Central memory CD8-positive, alpha-beta T cell (primary cell): ENCODE measurements at regions not wholly inside any gene's neighbourhood (a gene's known extent, or its start where the extent isn't known, plus 50 kb on each side); places are given as distances from the start of the nearest gene placed in this dataset.

Experiments used
- ATAC-seq: fragments of 150-1000 bp; cut with Tn5 transposase; replicated peaks from 2 replicates; pipeline ENCODE4 v1.10.0; 2022; ENCODE audit warnings: mild to moderate bottlenecking, moderate FRiP score, moderate number of reproducible peaks; ENCODE audit not compliant: poor library complexity, severe bottlenecking; ENCODE audit errors: extremely low read depth
- DNase-seq, 2 donors: peaks; one replicate each; pipeline ENCODE4 v3.0.0; 2021; ENCODE audit warnings: low spot score in 2 of 2
- H3K27ac Mint-ChIP-seq: one replicate; pipeline ENCODE4 v1.8.0; 2022; ENCODE audit warnings: low read depth, mild to moderate bottlenecking, moderate library complexity, mixed read lengths
- H3K27me3 Mint-ChIP-seq: one replicate; pipeline ENCODE4 v1.8.0; 2022; ENCODE audit warnings: mixed read lengths
- H3K36me3 Mint-ChIP-seq: one replicate; pipeline ENCODE4 v1.8.0; 2022; ENCODE audit warnings: mild to moderate bottlenecking, moderate library complexity, mixed read lengths; ENCODE audit not compliant: insufficient read depth
- H3K4me1 Mint-ChIP-seq: one replicate; pipeline ENCODE4 v1.8.0; 2022; ENCODE audit warnings: mixed read lengths
- H3K4me3 Mint-ChIP-seq: one replicate; pipeline ENCODE4 v1.8.0; 2022; ENCODE audit warnings: mild to moderate bottlenecking, moderate library complexity, mixed read lengths
- H3K9me3 Mint-ChIP-seq: one replicate; pipeline ENCODE4 v1.8.0; 2022; ENCODE audit warnings: mixed read lengths

DNA sequence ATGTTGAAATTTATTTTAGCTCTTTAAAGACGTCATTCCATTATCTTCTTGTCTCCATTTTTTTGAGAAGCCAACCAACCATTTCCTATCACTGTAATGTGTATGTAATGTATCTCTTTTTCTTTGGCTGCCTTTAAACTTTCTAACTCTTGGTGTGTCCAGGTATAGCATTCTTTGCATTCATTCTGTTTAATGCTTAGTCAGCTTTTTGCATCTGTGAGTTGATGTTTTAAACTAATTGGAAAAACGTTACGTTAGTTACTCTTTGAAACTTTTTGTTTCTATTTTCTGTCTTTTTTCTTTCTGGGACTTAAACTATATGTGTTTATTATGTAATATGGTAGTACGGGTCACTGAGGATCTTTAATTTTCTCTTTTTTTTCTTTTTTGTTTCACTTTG lies 77.4 kb upstream of the PPP1R9A start:
- Mint-ChIP-seq H3K36me3 (no peaks in the 10 kb centered on the region), H3K4me1 (no peaks in the 10 kb centered on the region), H3K9me3 (peaks cover 9% of the 10 kb centered on the region), H3K27ac (no peak overlapping the region), H3K4me3 (no peak overlapping the region), H3K27me3 (no peaks in the 10 kb centered on the region)
- no peak for ATAC-seq
- DNase-seq, result no peak

GRCh38 chr7:94832051-94832450 lies 75.3 kb upstream of the PPP1R9A start:
- Mint-ChIP-seq H3K4me3 (no peak overlapping the region), H3K36me3 (no peaks in the 10 kb centered on the region), H3K9me3 (peaks cover 9% of the 10 kb centered on the region), H3K27ac (no peak overlapping the region), H3K4me1 (no peaks in the 10 kb centered on the region), H3K27me3 (no peaks in the 10 kb centered on the region)
- no peak for ATAC-seq
- no peak for DNase-seq

- H3K4me1 Mint-ChIP-seq, result no peaks in the 10 kb centered on the region
- H3K27ac Mint-ChIP-seq, result no peak overlapping the region
- no peak for ATAC-seq
- no peaks in the 10 kb centered on the region for H3K36me3 Mint-ChIP-seq
- peaks cover 25% of the 10 kb centered on the region for H3K9me3 Mint-ChIP-seq
- no peak for DNase-seq
- no peaks in the 10 kb centered on the region for H3K27me3 Mint-ChIP-seq
- H3K4me3 Mint-ChIP-seq, result no peak overlapping the region
These were observed 73.0 kb upstream of the PPP1R9A start for GRCh38 chr7:94834359-94834758.

DNA sequence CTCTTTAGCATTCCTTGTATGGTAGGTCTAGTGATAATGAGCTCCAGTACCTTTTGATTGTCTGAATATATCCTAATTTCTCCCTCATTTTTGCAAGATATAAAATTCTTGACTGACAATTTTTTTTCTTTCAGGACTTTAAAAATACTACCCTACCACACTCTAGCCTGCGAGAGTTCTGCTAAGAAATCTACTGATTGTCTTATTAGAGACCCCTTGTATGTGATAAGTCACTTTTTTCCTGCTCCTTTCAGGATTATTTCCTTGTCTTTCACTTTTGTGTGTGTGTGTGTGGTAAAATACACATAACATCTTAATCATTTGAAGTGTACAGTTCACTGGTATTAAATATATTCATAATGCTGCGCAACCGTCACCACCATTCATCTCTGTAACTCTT lies 68.7 kb upstream of the PPP1R9A start:
- DNase-seq (no peak), ATAC-seq (no peak)
- no peak overlapping the region for H3K27ac Mint-ChIP-seq
- no peaks in the 10 kb centered on the region for H3K4me1 Mint-ChIP-seq
- H3K36me3 Mint-ChIP-seq, result no peaks in the 10 kb centered on the region
- H3K9me3 Mint-ChIP-seq, result peaks cover 33% of the 10 kb centered on the region
- no peak overlapping the region for H3K4me3 Mint-ChIP-seq
- H3K27me3 Mint-ChIP-seq, result no peaks in the 10 kb centered on the region

DNA sequence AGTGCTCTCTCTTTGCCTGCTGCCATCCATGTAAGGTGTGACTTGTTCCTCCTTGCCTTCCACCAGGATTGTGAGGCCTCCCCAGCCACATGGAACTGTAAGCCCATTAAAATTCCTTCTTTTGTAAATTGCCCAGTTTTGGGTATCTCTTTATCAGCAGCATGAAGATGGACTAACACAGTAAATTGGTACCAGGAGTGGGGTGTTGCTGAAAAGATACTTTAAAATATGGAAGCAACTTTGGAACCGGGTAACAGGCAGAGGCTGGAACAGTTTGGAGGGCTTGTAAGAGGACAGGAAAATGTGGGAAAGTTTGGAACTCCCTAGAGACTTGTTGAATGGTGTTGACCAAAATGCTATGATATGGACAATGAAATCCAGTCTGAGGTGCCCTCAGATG lies 63.8 kb upstream of the PPP1R9A start:
- Mint-ChIP-seq H3K9me3 (peaks cover 33% of the 10 kb centered on the region), H3K36me3 (no peaks in the 10 kb centered on the region), H3K4me1 (no peaks in the 10 kb centered on the region), H3K27ac (no peak overlapping the region), H3K27me3 (no peaks in the 10 kb centered on the region), H3K4me3 (no peak overlapping the region)
- no peak for ATAC-seq
- no peak for DNase-seq

DNA sequence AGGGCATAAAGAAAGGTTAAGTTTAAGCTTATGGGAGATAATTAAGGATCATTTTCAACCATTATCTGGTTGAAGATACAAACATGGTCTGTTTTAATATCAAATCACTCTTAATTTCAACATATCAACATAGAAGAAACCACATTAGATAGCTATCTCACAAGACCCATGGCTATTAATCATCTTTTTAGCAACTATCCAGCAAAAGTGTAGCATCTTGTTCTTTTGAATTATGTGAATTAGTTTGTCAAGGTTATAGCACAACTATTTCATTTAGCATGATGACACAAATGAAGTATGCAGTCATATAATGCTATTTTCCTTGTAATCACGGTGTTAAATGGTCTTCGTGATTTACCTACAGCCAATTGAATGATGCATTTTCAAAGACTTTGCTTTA lies 58.9 kb upstream of the PPP1R9A start:
- no peak for DNase-seq
- Mint-ChIP-seq H3K27ac (no peak overlapping the region), H3K4me3 (no peak overlapping the region), H3K9me3 (peaks cover 16% of the 10 kb centered on the region), H3K27me3 (no peaks in the 10 kb centered on the region), H3K4me1 (no peaks in the 10 kb centered on the region), H3K36me3 (no peaks in the 10 kb centered on the region)
- no peak for ATAC-seq

GRCh38 chr7:94848992-94849576 lies 58.3 kb upstream of the PPP1R9A start:
- H3K27ac Mint-ChIP-seq, result no peak overlapping the region
- no peaks in the 10 kb centered on the region for H3K36me3 Mint-ChIP-seq
- DNase-seq, result no peak
- no peak for ATAC-seq
- H3K9me3 Mint-ChIP-seq, result peaks cover 12% of the 10 kb centered on the region
- H3K4me1 Mint-ChIP-seq, result no peaks in the 10 kb centered on the region
- no peak overlapping the region for H3K4me3 Mint-ChIP-seq
- no peaks in the 10 kb centered on the region for H3K27me3 Mint-ChIP-seq

DNA sequence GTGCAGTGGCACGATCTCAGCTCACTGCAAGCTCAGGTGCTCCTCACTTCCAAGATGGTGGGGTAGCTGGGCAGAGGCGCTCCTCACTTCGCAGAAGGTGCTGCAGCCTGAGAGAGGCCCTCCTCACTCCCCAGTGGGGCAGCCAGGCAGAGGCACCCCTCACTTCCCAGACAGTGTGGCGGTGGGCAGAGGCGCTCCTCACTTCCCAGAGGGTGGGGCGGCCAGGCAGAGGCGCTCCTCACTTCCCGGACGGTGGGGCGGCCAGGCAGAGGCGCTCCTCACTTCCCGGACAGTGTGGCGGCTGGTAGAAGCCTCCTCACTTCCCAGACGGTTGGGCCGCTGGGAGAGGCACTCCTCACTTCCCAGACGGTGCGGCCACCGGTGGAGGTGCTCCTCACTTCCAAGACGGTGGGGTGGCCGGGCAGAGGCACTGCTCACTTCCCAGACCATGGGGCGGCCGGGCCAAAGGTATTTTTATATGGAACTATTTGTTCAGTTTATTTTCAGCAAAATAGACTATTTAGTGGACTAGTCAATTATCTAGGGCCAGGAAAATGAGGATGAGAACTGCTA lies 57.7 kb upstream of the PPP1R9A start:
- DNase-seq (no peak), ATAC-seq (no peak)
- H3K36me3 Mint-ChIP-seq, result no peaks in the 10 kb centered on the region
- peaks cover 12% of the 10 kb centered on the region for H3K9me3 Mint-ChIP-seq
- no peak overlapping the region for H3K4me3 Mint-ChIP-seq
- no peaks in the 10 kb centered on the region for H3K27me3 Mint-ChIP-seq
- H3K27ac Mint-ChIP-seq, result no peak overlapping the region
- H3K4me1 Mint-ChIP-seq, result no peaks in the 10 kb centered on the region

- no peak for DNase-seq
- H3K9me3 Mint-ChIP-seq, result peaks cover 17% of the 10 kb centered on the region
- ATAC-seq, result no peak
- H3K4me3 Mint-ChIP-seq, result no peak overlapping the region
- H3K27ac Mint-ChIP-seq, result no peak overlapping the region
- no peaks in the 10 kb centered on the region for H3K4me1 Mint-ChIP-seq
- H3K27me3 Mint-ChIP-seq, result no peaks in the 10 kb centered on the region
- no peaks in the 10 kb centered on the region for H3K36me3 Mint-ChIP-seq
These were observed 51.8 kb upstream of the PPP1R9A start for GRCh38 chr7:94855589-94855988.

GRCh38 chr7:94856643-94857042 lies 50.8 kb upstream of the PPP1R9A start:
- no peaks in the 10 kb centered on the region for H3K36me3 Mint-ChIP-seq
- ATAC-seq (no peak), DNase-seq (no peak)
- no peaks in the 10 kb centered on the region for H3K27me3 Mint-ChIP-seq
- H3K27ac Mint-ChIP-seq, result no peak overlapping the region
- no peak overlapping the region for H3K4me3 Mint-ChIP-seq
- peaks cover 17% of the 10 kb centered on the region for H3K9me3 Mint-ChIP-seq
- H3K4me1 Mint-ChIP-seq, result no peaks in the 10 kb centered on the region
